ENCODE measurements at regions not wholly inside any gene's neighbourhood (a gene's known extent, or its start where the extent isn't known, plus 50 kb on each side); places are given as distances from the start of the nearest gene placed in this dataset.

- H3K27ac ChIP-seq, result peak overlapping the region in 1 of 4 donors; percentile 6
- WGBS, 2 donors, result 54 to 68% methylated on average over 8 of the region's 8 CpGs
- DNase-seq (peak in 3 of 4 donors; percentile 61 to 75 (median 75)), ATAC-seq (peak; percentile 33)
- H3K4me3 ChIP-seq, result no peak overlapping the region
- TF ChIP-seq CTCF (IDR thresholded peaks at IDR 0.05), result no peak
- no peak for TF ChIP-seq POLR2A (IDR thresholded peaks at IDR 0.05)
- intact Hi-C loops (cut with DNase I), result no loop called here
- no peaks in the 10 kb centered on the region for H3K27me3 ChIP-seq
- H3K4me1 ChIP-seq, result no peaks in the 10 kb centered on the region
- H3K36me3 ChIP-seq (replicated peaks in 1 of 2; ENCODE audit: insufficient read depth in 1 of 2, low read depth in 2 of 2), result no peaks in the 10 kb centered on the region
- H3K9me3 ChIP-seq, result no peaks in the 10 kb centered on the region
These were observed 130.4 kb downstream of the ADAMTS15 start for GRCh38 chr11:130578738-130579368.

- no peak for ATAC-seq
- no peak overlapping the region for H3K4me3 ChIP-seq
- no peaks in the 10 kb centered on the region for H3K36me3 ChIP-seq (replicated peaks in 1 of 2; ENCODE audit: insufficient read depth in 1 of 2, low read depth in 2 of 2)
- H3K4me1 ChIP-seq, result no peaks in the 10 kb centered on the region
- intact Hi-C loops (cut with DNase I), result no loop called here
- H3K9me3 ChIP-seq, result no peaks in the 10 kb centered on the region
- DNase-seq, result peak in 1 of 4 donors; percentile 13
- H3K27ac ChIP-seq, result no peak overlapping the region
- WGBS, 2 donors, result 43 to 47% methylated on average over 4 of the region's 4 CpGs
- TF ChIP-seq POLR2A (IDR thresholded peaks at IDR 0.05) (no peak), CTCF (IDR thresholded peaks at IDR 0.05) (no peak)
- H3K27me3 ChIP-seq, result no peaks in the 10 kb centered on the region
These were observed 131.9 kb downstream of the ADAMTS15 start for GRCh38 chr11:130580372-130580771.

- ATAC-seq (peak; percentile 48), DNase-seq (no peak)
- Histone ChIP-seq H3K36me3 (replicated peaks in 1 of 2; ENCODE audit: insufficient read depth in 1 of 2, low read depth in 2 of 2) (no peaks in the 10 kb centered on the region), H3K27me3 (no peaks in the 10 kb centered on the region), H3K27ac (no peak overlapping the region), H3K4me1 (no peaks in the 10 kb centered on the region), H3K4me3 (no peak overlapping the region), H3K9me3 (no peaks in the 10 kb centered on the region)
- WGBS, 2 donors, result 54 to 55% methylated on average over 5 of the region's 5 CpGs
- intact Hi-C loops (cut with DNase I), result no loop called here
- no peak for TF ChIP-seq POLR2A (IDR thresholded peaks at IDR 0.05)
- TF ChIP-seq CTCF (IDR thresholded peaks at IDR 0.05), result no peak
These were observed 132.5 kb downstream of the ADAMTS15 start for GRCh38 chr11:130580891-130581492.

GRCh38 chr11:130581646-130582045, 133.2 kb downstream of the ADAMTS15 start:
- Histone ChIP-seq H3K4me1 (no peaks in the 10 kb centered on the region), H3K4me3 (no peak overlapping the region), H3K9me3 (no peaks in the 10 kb centered on the region), H3K27ac (no peak overlapping the region), H3K36me3 (replicated peaks in 1 of 2; ENCODE audit: insufficient read depth in 1 of 2, low read depth in 2 of 2) (no peaks in the 10 kb centered on the region), H3K27me3 (no peaks in the 10 kb centered on the region)
- no peak for TF ChIP-seq POLR2A (IDR thresholded peaks at IDR 0.05)
- no peak for TF ChIP-seq CTCF (IDR thresholded peaks at IDR 0.05)
- intact Hi-C loops (cut with DNase I), result no loop called here
- ATAC-seq (no peak), DNase-seq (no peak)
- WGBS, 2 donors, result 75 to 79% methylated on average over 2 of the region's 2 CpGs

- intact Hi-C loops (cut with DNase I), result no loop called here
- H3K27me3 ChIP-seq, result no peaks in the 10 kb centered on the region
- 74 to 87% methylated on average over 5 of the region's 5 CpGs for WGBS, 2 donors
- H3K4me1 ChIP-seq, result no peaks in the 10 kb centered on the region
- H3K36me3 ChIP-seq (replicated peaks in 1 of 2; ENCODE audit: insufficient read depth in 1 of 2, low read depth in 2 of 2), result no peaks in the 10 kb centered on the region
- no peak overlapping the region for H3K27ac ChIP-seq
- H3K4me3 ChIP-seq, result no peak overlapping the region
- DNase-seq (no peak), ATAC-seq (no peak)
- no peaks in the 10 kb centered on the region for H3K9me3 ChIP-seq
- TF ChIP-seq CTCF (IDR thresholded peaks at IDR 0.05) (no peak), POLR2A (IDR thresholded peaks at IDR 0.05) (no peak)
These were observed 133.7 kb downstream of the ADAMTS15 start for GRCh38 chr11:130582176-130582575.
